ENCODE measurements at regions not wholly inside any gene's neighbourhood (a gene's known extent, or its start where the extent isn't known, plus 50 kb on each side); places are given as distances from the start of the nearest gene placed in this dataset.

DNA sequence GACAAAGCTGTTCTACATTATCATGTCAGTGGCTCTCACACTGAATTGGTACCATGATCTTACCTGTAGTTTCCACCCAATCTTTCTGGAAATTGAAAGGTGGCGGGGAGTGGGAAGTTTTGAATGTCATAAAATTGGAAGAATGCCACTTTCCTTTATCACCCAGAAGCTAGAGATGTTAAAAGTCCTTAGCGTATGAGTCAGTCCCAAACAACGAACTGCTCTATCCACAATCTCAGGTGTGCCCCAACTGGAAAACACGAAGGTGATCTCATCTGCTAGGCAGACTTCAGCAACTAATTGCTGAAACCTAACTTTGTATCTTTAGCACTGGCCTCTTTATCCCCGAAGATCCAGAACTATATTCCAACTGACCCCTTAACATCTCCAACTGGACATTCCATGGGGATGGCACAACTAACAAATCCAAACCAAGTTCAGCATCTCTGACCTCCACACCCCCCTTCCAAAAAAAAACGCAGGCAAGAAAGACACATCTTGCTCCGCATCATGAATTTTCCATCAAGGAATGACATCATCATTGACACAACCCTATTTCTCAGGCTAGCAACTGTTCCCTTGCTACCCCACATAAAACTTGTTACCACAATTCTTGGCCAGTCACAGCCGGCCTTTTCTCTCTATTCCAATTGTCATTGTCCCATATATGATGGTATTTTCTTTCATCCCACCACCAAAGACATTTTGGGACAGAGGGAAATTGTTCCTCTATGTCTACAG is 175.4 kb downstream of the KLF12 start:
- no peak for DNase-seq
- TF ChIP-seq POLR2A (IDR thresholded peaks at IDR 0.05; ENCODE audit: low read length) (no peak), GATA1 (IDR thresholded peaks at IDR 0.05; ENCODE audit: low read depth, low read length) (no peak)

DNA sequence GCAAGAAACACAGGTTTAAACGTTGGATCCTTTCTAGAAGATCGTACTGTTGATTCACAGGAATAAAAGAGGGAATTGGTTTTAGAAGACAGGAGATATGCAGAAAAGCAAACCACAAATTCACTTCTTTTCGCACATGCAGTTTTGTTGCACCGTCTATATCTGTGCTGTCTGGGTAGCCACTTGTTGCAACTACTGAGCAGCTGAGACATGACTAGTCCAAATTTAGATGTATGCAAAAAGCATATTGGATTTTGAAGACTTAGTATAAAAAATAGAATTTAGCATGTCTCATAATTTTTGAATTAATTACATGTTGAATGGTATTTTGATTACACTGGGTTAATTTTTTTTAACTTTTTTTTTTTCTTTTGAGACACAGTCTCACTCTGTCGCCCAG is 176.3 kb downstream of the KLF12 start:
- TF ChIP-seq POLR2A (IDR thresholded peaks at IDR 0.05; ENCODE audit: low read length) (no peak), GATA1 (IDR thresholded peaks at IDR 0.05; ENCODE audit: low read depth, low read length) (no peak)
- no peak for DNase-seq

DNA sequence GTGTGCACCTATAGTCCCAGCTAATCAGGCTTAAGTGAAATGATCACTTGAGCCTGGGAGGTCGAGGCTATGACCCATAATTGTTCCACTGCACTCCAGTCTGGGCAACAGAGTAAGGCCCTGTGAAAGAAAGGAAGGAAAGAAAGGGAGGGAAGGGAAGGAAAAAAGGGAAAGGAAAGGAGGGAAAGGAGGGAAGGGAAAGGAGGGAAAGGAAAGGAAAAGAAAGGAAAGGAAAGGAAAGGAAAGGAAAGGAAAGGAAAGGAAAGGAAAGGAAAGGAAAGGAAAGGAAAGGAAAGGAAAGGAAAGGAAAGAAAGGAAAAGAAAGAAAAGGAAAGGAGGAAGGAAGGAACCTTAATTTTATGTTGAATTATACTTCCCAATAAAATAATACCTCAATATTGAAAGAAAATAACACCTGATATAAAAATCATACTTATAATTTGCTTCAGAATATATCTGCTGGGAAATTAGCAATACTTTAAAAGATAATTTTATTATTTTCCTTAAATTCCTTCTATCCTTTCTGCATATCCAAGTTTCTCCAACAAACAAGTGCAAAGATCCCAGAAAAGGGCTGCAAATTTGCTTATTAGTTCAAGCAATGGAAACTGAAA is 177.3 kb downstream of the KLF12 start:
- no peak for DNase-seq

DNA sequence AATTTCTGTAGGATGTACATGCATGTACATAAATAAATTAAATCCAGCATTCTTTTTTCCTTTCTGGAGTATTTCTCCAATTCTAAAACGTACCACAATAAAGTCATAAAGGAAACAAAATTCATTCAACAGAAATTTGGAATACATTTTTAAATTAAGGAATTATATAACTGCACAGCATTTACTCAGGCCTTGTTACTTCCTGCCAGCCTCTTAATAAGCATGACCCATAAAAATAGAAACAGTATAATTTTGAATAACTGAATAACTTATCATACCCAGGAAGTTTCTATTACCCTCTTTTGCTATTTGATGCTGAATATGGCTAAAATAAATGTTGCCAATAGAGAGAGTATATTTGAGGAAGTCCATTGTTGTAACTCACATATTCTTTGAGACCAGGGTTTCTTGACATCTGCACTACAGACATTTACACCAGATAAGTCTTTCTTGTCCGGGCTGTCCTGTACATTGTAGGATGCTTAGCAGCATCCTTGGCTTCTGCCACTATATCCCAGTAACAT is 178.2 kb downstream of the KLF12 start:
- TF ChIP-seq GATA1 (IDR thresholded peaks at IDR 0.05; ENCODE audit: low read depth, low read length), result no peak
- TF ChIP-seq POLR2A (IDR thresholded peaks at IDR 0.05; ENCODE audit: low read length), result no peak
- no peak for DNase-seq

More for the DNA sequence above, 177.3 kb downstream of the KLF12 start:
- TF ChIP-seq POLR2A (IDR thresholded peaks at IDR 0.05; ENCODE audit: low read length) (no peak), GATA1 (IDR thresholded peaks at IDR 0.05; ENCODE audit: low read depth, low read length) (no peak)

DNA sequence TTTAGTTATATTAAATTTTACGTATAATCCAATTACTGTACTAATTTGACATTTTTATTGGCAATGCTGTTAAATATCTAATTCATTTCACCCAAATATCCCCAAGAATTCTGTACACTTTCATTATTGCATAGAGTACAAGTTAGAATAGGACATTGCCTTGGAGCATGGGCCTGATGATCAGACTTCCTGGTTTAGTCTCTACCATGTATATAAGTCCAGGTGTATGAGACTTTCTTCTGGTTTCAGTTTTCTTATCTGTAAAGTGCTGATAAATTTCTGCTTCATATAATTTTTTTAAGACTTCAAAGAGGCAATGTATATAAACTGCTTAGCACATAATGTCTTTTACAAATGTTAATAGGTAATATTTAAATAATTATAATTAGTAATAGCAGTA is 179.4 kb downstream of the KLF12 start:
- DNase-seq, result no peak
- TF ChIP-seq POLR2A (IDR thresholded peaks at IDR 0.05; ENCODE audit: low read length) (no peak), GATA1 (IDR thresholded peaks at IDR 0.05; ENCODE audit: low read depth, low read length) (no peak)

DNA sequence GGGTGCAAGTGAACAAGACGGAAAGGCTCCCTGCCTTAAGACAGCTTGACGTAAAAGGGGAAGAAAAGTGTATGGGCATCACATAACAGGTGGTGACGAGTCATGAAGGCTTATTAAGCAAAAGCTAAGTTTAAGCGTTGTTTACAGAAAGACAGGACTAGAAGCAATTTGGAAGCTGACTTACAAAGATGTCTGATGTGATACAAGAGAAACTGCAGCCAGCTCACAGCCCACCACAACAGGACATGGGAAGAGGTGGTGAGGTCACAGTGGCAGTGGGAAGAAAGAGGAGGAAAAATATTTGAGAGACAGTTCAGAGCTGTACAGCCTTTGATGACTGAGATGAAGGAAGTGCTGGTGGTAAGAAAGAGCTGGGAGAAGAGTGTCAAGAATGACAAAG is 181.6 kb downstream of the KLF12 start:
- DNase-seq, result no peak
- TF ChIP-seq POLR2A (IDR thresholded peaks at IDR 0.05; ENCODE audit: low read length) (no peak), GATA1 (IDR thresholded peaks at IDR 0.05; ENCODE audit: low read depth, low read length) (no peak)

DNA sequence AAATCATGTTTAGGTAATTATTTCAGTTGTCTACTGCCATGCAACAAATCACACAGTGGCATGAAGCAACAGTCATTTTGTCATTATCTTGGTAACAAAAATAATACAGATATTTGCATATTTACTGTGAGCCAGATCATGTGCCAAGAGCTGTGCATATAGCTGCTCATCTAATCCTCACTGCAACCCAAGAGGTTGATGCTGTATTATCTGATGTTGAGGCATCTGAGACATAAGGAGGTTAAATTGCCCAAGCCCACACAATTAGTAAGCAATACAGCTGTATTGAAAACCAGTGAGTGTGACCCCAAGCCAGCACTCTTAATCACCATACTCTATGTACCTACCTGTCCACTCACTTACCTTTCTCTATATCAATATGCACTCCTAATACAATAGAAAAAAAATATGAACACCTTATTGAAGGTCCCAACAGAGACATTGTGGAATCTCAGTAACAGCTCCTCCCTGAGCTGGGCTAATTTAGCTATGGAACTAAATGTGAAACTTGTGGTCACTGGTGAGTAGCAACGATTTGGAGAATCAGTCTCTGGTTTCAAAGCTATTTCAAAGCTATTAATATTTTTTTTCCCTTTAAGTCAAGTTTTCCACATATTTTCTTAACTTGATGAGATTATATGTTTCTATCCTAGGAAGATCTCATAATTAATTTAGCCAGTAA is 185.2 kb downstream of the KLF12 start:
- DNase-seq, result no peak
- no peak for TF ChIP-seq POLR2A (IDR thresholded peaks at IDR 0.05; ENCODE audit: low read length)
- no peak for TF ChIP-seq GATA1 (IDR thresholded peaks at IDR 0.05; ENCODE audit: low read depth, low read length)

DNA sequence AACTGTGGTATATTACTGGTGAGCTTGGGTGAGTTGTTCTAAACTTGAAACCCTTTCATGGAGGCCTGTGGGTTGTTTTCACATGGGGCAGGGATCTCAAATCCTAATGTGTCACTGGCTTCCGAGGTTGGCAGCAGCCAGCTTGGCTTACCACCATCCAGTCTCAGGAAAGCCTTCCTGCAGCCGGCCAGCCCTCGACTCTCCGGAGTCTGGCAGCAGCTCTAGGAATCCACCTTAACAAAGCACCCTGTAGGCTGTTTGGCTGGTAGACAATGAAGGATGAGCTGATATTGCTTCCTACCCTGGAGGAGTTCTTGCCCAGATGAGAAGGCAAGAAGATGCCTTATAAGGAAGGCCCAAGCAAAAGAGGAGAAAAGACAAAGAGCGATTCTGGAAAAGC is 188.3 kb downstream of the KLF12 start:
- no peak for DNase-seq
- TF ChIP-seq POLR2A (IDR thresholded peaks at IDR 0.05; ENCODE audit: low read length), result no peak
- no peak for TF ChIP-seq GATA1 (IDR thresholded peaks at IDR 0.05; ENCODE audit: low read depth, low read length)

DNA sequence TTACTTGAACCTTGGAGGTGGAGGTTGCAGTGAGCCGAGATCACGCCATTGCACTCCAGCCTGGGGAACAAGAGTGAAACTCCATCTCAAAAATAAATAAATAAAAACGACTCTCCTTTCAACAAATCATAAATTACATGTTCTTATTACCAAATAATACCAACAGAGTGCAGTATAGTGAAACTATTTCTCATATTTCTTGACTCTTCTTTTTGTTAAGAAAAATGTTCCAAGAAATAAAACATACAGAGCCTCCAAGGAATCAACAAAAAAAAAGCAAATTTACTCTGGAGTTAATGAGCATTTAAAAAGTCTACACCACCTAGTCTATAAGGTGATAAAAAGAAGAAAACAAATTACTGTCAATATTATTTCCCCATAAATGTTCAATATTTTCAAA is 188.8 kb downstream of the KLF12 start:
- DNase-seq, result no peak
- TF ChIP-seq POLR2A (IDR thresholded peaks at IDR 0.05; ENCODE audit: low read length) (no peak), GATA1 (IDR thresholded peaks at IDR 0.05; ENCODE audit: low read depth, low read length) (no peak)

DNA sequence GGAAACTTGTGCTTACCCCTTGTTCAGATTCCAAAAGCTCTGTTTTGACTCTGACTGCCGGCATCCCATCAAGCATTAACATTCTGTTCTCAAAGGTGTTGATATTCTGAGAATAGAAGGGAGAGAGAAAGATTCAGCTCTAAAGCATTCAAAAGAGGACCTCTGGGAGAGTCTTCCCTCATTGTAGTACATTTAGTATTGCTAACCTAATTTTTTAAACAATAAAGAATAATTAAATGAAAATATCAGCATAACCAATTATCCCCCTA is 190.3 kb downstream of the KLF12 start:
- DNase-seq, result no peak
- no peak for TF ChIP-seq POLR2A (IDR thresholded peaks at IDR 0.05; ENCODE audit: low read length)
- TF ChIP-seq GATA1 (IDR thresholded peaks at IDR 0.05; ENCODE audit: low read depth, low read length), result no peak

DNA sequence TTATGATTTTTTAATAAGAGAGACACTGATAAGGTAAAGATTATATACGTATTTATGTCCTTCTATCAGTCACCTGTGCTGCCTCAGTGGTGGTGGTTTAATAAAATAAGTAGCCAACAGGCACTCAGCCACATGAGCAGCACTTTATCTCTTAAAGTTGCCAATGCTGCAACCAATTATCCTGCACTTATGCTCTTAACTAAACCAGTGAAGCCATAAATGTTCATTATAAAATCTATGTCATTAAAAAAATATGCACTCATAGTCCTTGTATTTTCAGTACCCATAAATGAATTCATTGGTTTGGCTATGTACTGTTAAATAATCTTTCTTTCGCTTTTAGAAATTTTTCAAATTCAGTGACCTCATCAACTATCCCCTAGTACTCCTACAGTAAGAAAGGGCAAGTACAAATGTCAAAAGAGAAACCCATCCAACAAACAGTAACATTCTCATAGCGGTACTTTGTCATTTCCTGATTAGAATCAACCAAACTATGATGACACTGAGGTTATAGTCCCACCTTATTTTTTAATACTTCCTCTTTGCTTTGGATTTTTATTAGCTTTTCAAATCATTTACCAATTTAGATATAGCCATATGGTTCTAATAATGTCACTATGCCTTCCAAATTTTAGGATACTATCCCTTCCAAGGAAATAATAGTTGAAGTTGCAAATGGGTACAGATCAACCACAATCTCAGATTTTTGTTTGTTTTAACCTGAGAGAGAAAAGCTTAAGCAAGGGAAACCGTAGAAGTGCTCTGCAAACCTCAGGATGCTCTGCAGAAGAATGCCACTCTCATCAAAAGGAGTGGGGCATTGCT is 190.9 kb downstream of the KLF12 start:
- TF ChIP-seq POLR2A (IDR thresholded peaks at IDR 0.05; ENCODE audit: low read length), result no peak
- TF ChIP-seq GATA1 (IDR thresholded peaks at IDR 0.05; ENCODE audit: low read depth, low read length), result no peak
- no peak for DNase-seq

DNA sequence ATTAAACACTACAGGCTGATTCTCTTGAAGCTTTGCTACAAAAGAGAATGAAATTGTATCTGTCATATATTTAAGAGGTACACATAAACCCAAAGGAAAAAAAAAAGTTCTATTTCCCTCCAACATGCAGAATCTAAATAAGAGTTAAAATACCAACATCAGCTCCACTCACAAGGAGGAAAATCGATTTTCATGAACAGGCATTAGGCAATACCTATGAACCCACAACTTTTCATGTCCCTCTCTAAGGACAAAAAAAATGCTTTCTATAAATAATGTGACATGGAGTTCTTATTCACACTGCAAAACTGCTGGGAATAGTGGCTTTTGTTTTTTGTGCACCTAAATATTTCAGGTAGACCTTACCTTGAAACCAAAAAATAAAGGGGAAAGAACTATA is 192.5 kb downstream of the KLF12 start:
- no peak for TF ChIP-seq GATA1 (IDR thresholded peaks at IDR 0.05; ENCODE audit: low read depth, low read length)
- TF ChIP-seq POLR2A (IDR thresholded peaks at IDR 0.05; ENCODE audit: low read length), result no peak
- no peak for DNase-seq

DNA sequence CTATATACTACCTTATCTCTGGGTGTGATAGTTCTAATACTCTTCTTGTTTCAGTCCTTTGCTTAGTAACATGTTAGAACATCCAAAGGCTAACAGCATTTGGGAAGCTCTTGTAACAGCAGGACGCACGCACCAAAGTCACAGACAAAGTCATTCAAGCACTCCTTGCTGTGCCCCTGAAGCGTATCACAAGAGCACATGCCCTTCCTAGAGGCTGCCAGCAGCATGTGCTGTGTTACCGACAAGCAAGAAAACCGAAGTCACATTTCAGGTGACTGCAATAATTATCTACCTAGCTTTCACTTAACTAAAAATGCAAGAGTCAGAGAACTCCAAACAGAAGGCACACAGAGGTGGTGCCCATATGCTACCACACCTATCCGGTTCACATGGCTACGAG is 194.1 kb downstream of the KLF12 start:
- DNase-seq, result no peak
- TF ChIP-seq GATA1 (IDR thresholded peaks at IDR 0.05; ENCODE audit: low read depth, low read length) (no peak), POLR2A (IDR thresholded peaks at IDR 0.05; ENCODE audit: low read length) (no peak)

DNA sequence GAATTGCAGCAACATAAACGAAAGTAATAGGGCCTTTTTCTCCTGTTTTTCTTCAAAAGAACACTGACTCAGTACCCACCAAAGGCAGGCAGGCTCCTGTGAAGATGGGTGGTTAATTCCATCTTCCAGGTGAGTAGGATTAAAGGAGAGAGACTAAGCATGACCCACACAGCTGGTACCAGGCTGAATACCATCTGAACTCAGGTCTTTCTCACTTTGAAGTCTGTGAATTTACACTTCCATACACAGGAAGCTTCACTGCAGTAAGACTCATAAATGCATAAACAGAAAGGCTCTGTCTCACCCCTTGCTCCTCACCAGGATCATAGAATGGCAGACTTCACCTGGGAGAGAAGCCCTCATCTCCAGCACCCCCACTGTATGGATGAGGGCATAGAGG is 194.6 kb downstream of the KLF12 start:
- TF ChIP-seq POLR2A (IDR thresholded peaks at IDR 0.05; ENCODE audit: low read length) (no peak), GATA1 (IDR thresholded peaks at IDR 0.05; ENCODE audit: low read depth, low read length) (no peak)
- DNase-seq, result no peak
